GM18858 (cell line): ENCODE measurements at regions not wholly inside any gene's neighbourhood (a gene's known extent, or its start where the extent isn't known, plus 50 kb on each side); places are given as distances from the start of the nearest gene placed in this dataset.
"Not testable (repeated sequence)": the region's sequence is repeated elsewhere in the genome, so short reads cannot be mapped to it uniquely, and the experiment has no call there.

Experiments used
- ATAC-seq: cut with Tn5 transposase; IDR thresholded peaks from one replicate; pipeline ENCODE4 v1.9.1; 2021; ENCODE audit not compliant: unreplicated experiment

DNA sequence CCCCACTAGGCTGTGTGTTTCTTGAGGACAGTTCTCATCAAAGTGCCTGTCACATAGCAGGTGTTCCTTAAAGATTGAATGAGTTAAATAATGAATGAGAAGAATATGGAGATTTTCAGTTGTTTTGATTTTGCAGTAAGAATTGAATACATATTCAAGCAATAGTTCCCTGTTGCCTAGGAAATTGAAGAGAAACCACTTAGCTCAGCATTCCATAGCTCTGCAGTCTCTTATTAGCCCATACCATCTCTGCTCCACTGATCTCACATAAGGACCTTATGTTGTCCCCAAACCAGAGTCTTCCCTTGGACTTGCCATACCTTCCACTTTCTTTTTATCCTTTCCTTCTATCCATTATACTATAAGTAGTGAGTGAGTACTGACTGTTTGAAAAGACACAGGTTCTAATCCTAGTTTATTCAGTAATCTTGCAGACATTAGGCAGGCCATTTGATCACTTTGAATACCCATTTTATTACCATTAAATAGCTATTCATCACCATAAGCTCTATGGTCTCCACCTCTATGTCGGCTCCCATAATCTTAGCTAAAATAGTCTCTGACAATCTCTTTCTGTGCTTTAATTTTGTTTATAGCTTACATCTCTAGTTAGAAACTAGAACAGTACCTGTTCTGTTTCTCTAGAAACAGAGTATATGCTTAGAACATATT, 1059.6 kb upstream of the SLIT2 start:
- ATAC-seq = no peak

GRCh38 chr4:19187691-19188090, 1064.0 kb upstream of the SLIT2 start:
- ATAC-seq = no peak

DNA sequence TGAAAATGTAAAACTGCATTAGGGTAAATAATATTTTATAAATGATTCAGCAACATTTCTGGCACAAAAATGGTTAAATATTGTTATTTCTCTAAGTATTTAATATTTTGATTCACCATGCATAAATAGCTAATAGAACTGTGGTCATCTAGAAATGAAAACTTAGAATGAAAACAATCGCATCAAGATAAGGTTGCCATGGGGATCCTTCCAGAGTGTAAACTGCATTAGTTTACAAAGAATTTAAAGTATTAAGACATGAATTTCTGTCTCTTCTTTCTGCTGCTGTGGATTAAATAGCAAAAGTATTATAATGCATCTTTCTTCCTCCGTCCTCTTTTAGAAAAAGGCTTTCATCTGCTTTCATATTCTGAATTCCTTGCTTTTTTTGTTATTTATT, 1064.6 kb upstream of the SLIT2 start:
- ATAC-seq = no peak

DNA sequence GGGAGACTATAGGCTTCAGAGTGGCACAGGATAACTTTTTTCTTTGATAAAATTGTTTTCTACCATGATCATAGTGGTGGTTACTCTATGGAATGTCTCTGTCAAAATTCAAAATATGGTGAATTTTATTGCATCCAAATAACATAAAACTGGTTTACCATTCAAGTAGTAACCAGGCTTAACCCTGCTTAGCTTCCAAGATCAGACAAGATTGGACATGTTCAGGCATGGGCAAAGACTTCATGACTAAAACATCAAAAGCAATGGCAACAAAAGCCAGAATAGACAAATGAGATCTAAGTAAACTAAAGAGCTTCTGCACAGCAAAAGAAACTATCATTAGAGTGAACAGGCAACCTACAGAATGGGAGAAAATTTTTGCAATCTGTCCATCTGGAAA, 1070.1 kb upstream of the SLIT2 start:
- ATAC-seq = not testable (repeated sequence)

GRCh38 chr4:19178835-19179234, 1072.9 kb upstream of the SLIT2 start:
- ATAC-seq = no peak

- ATAC-seq = no peak
Measured at GRCh38 chr4:19177616-19178015, 1074.1 kb upstream of the SLIT2 start.

DNA sequence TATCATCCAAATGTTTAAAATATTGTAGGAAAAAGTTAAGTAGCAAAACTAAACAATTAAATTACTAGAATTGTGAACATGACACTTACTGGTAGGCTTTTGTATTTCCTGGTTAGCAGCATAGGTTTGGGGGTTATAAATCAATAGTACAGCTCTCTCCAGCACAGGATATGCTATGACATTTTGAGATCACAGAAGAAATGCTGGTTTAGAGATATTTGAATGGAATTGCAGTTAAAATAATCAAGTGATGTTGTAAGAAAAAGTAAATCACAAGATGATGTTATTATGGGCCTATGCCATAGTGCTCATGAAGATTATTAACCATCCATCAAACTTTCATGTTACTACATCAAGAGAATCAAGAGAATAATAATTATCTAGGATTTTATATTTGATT, 1079.9 kb upstream of the SLIT2 start:
- no peak for ATAC-seq

DNA sequence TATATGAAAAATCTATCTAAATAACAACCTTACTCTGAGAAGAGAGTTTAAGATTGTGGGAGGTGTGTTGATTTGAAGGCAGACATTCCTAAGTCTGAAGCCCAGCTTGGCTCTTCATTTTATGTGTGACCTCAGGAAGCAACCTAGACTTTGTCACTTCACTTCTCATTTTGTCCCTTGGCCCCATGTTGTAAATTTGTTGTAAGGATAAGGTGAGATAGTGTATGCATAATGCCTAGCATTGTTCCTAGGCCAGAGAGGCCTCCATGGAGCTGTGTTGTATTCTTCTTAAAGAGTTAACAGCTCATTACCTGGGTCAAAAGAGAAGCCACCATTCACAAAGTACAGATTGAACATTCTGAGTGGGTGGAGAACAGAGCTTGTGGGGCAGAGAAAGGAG, 1084.4 kb upstream of the SLIT2 start:
- no peak for ATAC-seq

GRCh38 chr4:19164334-19164733, 1087.4 kb upstream of the SLIT2 start:
- ATAC-seq = no peak

- no peak for ATAC-seq
Measured at GRCh38 chr4:19159874-19160273, 1091.8 kb upstream of the SLIT2 start.

DNA sequence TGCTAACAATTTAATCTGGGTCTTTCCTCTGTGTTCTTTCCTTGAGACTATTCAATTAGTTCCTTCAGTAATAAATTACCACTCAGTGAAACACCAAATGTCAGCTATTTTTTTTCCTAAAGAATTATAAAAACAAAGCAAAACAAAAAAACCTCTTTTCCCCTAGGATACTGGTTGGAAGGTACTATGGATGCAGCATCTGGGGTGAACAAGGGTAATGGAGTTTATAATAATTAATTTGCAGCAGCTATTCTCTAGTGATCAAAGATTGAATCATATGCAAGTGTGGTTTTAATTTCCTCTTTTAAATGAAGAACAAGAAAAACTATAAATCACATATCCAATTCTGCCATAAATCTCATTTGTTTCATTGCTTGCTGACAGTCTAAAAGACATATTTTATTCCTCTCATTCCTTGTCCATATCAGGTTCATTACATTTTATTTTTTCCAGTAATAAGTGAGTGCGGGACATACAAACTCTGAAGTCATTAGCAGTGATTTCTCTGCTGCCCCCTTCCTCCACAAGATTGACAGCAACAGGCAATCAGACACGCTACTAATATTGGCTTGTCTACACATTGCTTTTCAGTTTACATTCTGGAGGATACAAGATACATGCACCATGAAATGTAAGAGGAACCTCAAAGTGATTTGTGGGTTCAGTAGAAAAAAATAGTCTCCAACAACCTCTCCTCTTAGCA, 1093.4 kb upstream of the SLIT2 start:
- no peak for ATAC-seq

GRCh38 chr4:19156786-19157185, 1094.9 kb upstream of the SLIT2 start:
- ATAC-seq = no peak

DNA sequence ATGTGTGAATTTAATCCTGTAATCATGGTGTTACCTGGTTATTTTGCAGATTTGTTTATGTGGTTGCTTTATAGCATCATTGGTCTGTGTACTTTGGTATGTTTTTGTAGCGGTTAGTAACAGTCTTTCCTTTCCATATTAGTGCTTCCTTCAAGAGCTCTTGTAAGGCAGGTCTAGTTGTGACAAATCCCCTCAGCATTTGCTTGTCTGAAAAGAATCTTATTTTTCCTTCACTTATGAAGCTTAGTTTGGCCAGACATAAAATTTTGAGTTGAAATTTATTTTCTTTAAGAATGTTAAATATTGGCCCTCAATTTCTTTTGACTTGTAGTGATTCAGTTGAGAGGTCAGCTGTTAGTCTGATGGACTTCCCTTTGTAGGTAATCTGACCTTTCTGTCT, 1096.1 kb upstream of the SLIT2 start:
- no peak for ATAC-seq

DNA sequence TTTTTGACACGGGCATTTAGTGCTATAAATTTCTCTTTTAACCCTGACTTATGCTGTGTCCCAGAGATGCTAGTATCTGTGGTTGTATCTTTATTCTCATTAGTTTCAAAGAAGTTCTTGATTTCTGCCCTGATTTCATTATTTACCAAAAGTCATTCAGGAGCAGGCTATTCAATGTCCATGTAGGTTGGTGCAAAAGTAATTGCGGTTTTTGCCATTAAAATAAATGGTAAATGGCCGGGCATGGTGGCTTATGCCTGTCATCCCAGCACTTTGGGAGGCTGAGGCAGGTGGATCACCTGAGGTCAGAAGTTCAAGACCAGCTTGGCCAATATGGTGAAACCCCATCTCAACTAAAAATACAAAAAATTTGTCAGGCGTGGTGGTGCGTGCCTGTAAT, 1097.4 kb upstream of the SLIT2 start:
- ATAC-seq = not testable (repeated sequence)

GRCh38 chr4:19152264-19152663, 1099.4 kb upstream of the SLIT2 start:
- no peak for ATAC-seq

- no peak for ATAC-seq
Measured at GRCh38 chr4:19151684-19152083, 1100.0 kb upstream of the SLIT2 start.

DNA sequence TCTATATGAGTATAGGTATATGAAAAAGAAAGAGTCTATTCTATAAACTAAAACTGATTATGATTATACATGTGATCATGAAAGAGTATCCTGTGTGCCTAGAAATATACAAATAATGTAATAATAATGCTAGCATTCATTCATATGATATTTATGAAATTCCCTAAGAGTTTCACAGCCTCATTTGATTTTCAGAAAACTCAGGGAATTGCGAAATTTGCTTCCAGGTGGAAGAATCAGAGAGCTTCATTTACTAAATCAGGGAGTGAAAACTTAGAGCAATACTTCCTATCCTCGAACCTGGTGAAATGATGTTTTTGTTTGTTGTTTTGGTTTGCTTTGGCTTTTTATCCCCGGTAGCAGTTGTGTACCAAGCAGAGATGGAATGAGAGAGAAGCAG, 1105.7 kb upstream of the SLIT2 start:
- no peak for ATAC-seq

DNA sequence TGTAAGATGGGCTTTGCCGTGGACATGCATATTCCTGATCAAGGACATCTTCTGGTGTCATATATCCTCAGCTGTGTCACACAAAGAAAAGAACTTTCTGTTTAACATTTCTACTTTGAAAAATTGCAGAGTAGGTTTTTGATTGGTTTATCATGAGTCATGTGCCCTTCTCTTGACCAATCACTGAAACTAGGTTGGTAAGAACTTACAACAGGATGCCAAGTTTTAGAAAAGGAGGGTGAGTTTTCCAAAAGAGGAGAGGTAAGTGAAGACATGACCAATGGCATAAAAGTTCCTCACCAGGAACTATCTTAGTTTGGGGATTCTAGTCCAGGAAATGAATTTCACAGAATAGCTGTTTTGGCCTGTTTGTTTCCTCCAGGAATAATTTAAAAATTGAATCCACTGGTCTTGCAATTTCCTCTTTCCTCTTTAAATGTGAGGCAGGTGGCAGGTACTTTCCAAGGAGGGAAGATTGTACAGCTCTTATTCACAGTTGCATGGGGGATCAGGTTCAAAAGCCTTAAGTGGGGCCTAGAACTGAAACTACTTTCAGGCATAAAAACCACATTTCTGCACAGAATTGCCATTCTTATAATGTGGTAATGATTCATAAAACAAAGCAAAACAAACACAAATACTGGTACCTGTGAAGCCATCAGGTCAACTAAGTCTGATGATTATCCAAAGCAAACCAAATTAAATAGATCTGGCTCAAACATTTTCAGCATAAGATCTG, 1114.5 kb upstream of the LCORL start:
- peak; percentile 58 for ATAC-seq

DNA sequence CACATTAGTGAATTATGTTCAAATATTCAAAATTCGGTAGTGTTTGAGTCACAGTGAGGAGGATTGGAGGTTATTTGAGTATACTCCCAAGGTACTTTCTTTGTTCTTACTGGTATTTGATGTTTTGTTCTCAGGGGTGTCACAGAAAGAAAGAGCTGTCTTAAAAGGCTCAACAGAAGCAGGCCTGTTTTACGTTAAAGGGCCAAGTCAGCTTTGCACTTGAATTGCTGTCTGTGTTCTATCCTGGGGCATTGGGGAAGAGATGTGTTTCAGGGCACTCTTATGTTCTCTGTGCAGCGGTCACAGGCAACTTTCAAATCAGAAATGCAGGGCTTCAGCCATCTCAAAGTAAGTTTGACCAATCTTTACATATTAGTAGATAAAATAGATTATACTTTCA, 1113.1 kb upstream of the LCORL start:
- ATAC-seq = no peak

DNA sequence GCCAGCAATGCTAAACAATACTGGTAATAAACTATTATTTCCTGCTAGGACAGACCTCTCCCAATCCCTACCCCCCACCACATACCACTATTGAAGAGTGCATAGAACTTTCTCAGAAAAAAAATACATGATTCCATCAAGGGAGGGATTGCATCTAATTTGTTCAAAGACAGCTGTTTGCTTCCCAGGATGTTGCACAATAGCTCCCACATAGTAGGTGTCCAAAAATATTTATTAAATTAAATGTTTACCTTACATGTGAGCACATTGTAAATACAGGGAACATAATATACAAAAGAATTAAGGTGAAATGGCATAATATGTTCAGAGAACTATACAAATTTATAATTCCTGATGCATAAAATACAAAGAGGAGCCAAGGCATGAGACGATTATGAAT, 1111.8 kb upstream of the LCORL start:
- ATAC-seq = no peak

GRCh38 chr4:19130866-19131265, 1109.3 kb upstream of the LCORL start:
- ATAC-seq = no peak

DNA sequence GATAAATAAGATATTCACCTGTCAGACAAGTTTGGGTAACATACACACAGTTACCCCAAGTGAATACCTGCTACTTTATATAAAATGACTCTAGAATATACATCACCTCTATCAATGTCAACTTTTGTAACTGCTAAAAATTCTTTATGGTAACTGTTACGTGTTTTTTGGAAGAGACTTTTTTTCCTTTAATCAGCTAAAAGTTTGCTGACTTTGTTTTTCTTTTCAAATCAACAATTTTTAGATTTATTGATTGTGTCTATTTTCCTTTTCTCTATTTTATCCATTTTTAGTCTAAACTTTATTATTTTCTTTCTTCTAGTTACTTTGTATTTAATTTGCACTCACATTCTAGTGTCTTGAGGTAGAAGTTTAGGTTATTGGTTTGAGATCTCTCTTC, 1106.6 kb upstream of the LCORL start:
- no peak for ATAC-seq
